ENCODE measurements at regions not wholly inside any gene's neighbourhood (a gene's known extent, or its start where the extent isn't known, plus 50 kb on each side); places are given as distances from the start of the nearest gene placed in this dataset.

DNA sequence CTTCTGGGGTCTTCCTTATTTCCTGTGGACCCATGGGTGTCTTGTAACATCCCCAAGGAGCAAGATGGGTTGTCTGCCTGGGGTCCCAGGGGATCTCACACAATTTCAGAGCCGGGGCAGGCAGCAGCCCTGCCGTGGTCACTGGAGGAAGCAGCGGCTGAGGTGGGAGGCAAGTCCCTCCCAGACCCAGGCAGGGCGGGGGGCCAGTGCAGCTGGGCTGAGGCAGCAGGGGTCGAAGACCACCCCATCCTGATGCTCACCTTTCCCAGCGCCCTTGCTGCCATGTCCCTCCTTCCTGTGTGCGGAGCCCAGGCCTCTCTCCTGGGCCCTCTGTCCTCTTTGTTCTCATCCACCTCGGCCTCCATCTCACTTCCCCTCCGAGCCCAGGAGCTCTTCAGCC is 583.0 kb upstream of the COBL start:
- TF ChIP-seq CTCF (conservative IDR thresholded peaks at IDR 0.05) (no peak), EZH2 (IDR thresholded peaks at IDR 0.05; ENCODE audit: low read depth) (no peak)
